ENCODE measurements at regions not wholly inside any gene's neighbourhood (a gene's known extent, or its start where the extent isn't known, plus 50 kb on each side); places are given as distances from the start of the nearest gene placed in this dataset.

- H3K27ac ChIP-seq: no peak overlapping the region
- H4K20me1 ChIP-seq: no peaks in the 10 kb centered on the region
- no peaks in the 10 kb centered on the region for H3K4me1 ChIP-seq
- no peaks in the 10 kb centered on the region for H3K36me3 ChIP-seq
- H3K4me3 ChIP-seq: no peak overlapping the region
- H3K9ac ChIP-seq: no peak overlapping the region
- no peak overlapping the region for H3K4me2 ChIP-seq
- peaks cover 11% of the 10 kb centered on the region; the same call in 1 of the 2 replicates for H3K9me3 ChIP-seq
- H3K27me3 ChIP-seq: no peaks in the 10 kb centered on the region
- TF ChIP-seq Cebpa-rat (IDR thresholded peaks at IDR 0.05): no peak
Observed at GRCh38 chr6:127058936-127059335, 59.5 kb upstream of the RSPO3 start.

All from BLaER1 (cell line).